ENCODE measurements at regions not wholly inside any gene's neighbourhood (a gene's known extent, or its start where the extent isn't known, plus 50 kb on each side); places are given as distances from the start of the nearest gene placed in this dataset.
"Not testable (repeated sequence)": the region's sequence is repeated elsewhere in the genome, so short reads cannot be mapped to it uniquely, and the experiment has no call there.

DNA sequence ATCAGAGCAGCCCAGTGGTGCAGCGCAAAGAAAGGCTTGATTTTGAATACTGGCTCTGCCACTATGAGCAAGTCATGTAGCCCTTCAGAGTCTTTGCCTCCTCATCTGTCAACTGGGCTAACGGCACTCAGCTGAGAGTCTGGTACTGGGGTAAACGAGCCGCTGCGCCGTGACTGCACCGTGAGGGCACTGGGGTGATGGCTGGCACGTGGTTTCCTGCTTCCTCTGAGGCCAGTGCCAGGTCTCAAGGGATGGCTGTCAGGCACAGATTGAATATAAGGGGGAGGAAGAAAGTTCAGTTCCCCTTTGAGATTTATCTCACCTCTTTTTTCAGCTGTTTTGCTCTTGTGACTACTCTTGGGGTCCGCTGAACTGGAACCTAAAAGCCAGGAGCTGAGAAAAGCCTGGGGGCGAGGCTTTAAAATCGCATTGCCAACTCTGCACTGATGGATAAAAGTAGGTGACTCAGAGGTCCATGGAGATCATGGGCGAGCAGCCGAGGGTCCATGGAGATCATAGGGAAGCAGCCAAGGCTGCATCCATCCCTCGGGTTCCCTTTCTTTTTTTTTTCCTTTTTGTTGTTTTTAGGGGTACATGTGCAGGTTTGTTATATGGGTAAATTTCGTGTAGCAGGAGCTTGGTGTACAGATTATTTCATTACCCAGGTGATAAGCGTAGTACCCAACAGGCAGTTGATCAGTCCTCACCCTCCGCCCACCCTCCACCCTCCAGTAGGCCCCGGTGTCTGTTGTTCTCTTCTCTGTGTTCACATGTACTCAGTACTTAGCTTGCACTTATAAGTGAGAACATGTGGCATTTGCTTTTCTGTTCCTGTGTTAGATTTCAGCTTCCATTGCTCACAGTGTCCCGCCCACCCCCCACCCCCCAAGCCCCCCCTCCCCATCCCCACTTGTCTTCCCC is 114.3 kb downstream of the SPP2 start:
- intact Hi-C loops (cut with DNase I): no loop called here
- no peak for ATAC-seq (ENCODE audit: poor library complexity)
- no peak for DNase-seq

DNA sequence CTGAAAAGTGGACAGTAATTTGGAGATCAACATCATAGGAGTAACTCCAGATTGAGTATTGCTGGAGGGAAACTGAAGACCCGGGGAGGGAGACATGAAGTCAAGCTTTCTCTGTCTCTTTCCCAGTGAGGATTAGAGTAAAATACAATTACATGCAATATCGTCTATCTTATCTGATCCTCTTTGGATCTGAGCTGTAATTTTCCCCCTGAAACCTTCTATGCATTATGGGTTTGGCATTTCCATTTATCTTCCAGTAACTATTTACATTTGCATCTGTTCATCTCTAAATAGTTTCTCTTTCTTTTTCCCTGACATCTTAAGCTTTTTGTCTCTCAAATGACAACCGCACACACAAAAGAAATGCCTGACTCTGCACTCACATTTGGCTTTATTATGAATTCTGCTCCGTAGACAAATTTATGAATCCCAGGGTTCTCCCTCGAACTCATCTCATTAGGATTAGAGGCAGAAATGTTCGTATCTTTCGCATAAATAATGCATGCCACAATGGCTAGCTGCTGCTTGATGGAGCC is 113.1 kb downstream of the SPP2 start:
- intact Hi-C loops (cut with DNase I): no loop called here
- DNase-seq: no peak
- no peak for ATAC-seq (ENCODE audit: poor library complexity)

DNA sequence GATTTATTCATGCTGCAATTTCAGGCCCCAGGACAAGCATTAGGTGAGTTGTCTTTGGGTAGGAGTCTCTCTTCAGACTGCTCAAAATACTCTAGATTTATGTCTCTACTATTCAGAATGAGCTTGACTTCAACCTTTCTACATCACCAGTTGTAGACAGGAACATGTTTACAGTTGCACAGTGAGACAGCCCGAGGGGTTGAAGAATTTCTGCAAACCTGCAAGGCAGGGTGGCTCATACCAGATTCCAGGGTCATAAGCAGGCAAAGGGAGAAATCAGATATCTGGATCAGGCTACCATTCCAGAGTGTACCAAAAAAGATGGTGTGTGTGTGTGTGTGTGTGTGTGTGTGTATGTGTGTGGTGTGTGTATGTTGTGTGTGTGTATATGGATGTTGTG is 112.4 kb downstream of the SPP2 start:
- DNase-seq (no peak), ATAC-seq (ENCODE audit: poor library complexity) (no peak)
- intact Hi-C loops (cut with DNase I): no loop called here

- ATAC-seq (ENCODE audit: poor library complexity) (no peak), DNase-seq (no peak)
- intact Hi-C loops (cut with DNase I): no loop called here
Observed at GRCh38 chr2:234161932-234162331, 111.4 kb downstream of the SPP2 start.

DNA sequence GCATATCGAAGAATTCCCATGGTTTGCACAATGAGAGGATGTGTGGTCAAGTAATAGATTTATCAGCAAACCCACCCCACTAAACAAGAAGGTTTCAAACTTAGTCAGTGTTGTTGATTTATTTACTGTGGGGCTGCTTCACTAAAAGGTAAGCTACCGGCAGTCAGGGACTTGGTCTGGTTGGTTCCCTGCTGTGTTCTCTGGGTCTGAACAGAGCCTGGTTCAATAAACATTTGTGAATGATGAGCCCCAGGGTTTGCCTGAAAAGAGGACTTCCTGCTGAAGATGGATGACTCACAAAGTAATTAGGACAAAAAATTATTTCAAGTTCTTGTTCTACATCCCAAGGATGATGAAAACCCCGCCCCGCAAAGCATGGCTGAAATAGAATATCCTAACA is 108.3 kb downstream of the SPP2 start:
- no peak for DNase-seq
- intact Hi-C loops (cut with DNase I): no loop called here
- ATAC-seq (ENCODE audit: poor library complexity): no peak

DNA sequence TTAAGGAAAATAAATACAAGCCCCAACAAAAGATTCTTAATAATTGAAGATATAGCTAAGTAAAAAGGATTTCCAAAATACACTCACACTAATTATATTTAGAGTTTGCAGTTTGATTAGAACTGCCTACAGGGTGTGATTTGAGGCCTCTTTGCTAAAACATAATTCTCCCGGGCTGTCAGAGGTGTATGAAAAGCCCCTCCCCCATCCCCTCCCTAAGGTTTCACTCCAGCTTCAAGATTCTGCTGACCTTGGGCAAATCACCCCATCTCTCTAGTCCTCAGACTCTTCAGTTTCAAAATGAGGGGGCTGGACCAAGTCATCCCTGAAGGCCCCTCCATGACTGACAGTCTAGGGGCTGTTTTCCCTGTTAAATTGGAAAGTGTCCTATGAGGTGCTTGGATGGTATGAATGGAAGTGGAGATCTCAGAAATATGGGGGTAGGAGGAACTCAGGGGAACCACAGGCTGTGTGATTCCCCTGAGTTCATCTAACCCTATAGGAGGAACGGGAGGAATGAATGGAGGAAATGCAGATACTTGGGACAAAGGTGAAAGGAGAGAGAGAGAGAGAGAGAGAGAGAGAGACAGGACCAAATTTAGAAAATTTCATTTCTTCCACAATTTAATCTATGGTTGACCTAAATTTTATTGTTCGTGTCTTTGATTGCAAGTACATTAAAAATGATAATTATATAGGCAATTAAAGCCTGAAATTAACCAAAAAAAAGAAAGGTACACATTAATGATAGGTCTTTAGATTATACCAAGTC is 107.5 kb downstream of the SPP2 start:
- no peak for DNase-seq
- no peak for ATAC-seq (ENCODE audit: poor library complexity)
- intact Hi-C loops (cut with DNase I): no loop called here

- intact Hi-C loops (cut with DNase I): no loop called here
- DNase-seq (no peak), ATAC-seq (ENCODE audit: poor library complexity) (no peak)
Observed at GRCh38 chr2:234156326-234156725, 105.8 kb downstream of the SPP2 start.

- ATAC-seq (ENCODE audit: poor library complexity); intact Hi-C loops (cut with DNase I); DNase-seq: not testable (repeated sequence)
Observed at GRCh38 chr2:234152835-234153234, 102.3 kb downstream of the SPP2 start.

DNA sequence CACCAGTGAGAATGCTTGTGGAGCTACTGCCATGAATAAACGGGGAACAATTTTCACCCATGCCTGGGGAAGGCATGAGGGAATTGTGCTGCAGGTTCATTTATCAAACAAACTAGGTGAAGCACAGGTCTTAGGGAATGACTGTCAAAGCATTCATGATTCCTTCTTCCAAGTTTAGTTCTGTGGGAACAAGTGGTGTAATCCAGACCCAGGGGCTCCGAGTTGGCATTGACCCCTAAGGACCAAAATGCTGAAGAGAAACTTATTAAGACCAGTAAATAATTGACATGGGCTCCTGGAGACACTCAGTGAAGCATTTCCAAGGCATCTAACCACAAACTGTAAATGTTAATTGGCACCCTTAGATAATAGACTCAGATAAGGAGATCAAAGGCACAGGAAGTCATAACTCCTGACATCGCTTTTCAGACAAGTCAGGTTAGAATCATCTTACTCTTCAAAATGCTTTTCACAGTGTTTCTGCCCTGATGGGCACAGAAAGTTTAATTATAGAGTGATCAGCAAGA is 96.9 kb downstream of the SPP2 start:
- ATAC-seq (ENCODE audit: poor library complexity) (no peak), DNase-seq (no peak)
- intact Hi-C loops (cut with DNase I): loop anchor here (10.0 kb wide), 1 partner anchor 107 kb away; no protein-coding TSS in a partner anchor

DNA sequence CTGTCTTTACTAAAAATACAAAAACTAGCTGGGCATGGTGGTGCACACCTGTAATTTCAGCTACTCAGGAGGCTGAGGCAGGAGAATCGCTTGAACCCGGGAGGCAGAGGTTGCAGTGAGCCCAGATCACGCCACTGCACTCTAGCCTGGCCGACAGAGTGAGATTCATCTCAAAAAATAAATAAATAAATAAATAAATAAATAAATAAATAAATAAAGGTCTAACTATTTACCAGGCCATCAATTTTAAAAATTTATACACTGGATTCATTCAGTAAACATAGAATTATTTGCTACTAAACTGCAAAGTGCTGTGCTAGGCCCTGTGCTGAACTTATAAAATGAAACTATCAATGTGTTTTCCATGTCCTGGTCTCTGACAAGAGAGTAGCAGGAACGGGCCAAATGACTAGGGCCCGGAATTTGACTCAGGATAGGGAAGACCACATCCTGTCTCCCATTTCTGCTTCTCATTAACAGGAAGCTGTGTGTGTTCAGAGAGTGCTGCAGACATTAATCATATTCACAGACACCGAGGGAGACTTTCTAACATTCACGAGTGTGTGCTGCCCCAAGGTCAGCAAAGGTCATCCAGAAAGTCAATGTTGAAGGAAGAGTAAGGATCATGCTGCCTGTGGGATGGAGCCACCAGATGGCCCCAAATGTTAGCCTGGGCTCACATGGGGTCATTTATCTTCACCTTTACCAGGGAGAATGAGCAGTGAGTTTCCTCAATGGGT is 95.8 kb downstream of the SPP2 start:
- DNase-seq (no peak), ATAC-seq (ENCODE audit: poor library complexity) (no peak)
- intact Hi-C loops (cut with DNase I): loop anchor here (10.0 kb wide), 1 partner anchor 109 kb away; no protein-coding TSS in a partner anchor

DNA sequence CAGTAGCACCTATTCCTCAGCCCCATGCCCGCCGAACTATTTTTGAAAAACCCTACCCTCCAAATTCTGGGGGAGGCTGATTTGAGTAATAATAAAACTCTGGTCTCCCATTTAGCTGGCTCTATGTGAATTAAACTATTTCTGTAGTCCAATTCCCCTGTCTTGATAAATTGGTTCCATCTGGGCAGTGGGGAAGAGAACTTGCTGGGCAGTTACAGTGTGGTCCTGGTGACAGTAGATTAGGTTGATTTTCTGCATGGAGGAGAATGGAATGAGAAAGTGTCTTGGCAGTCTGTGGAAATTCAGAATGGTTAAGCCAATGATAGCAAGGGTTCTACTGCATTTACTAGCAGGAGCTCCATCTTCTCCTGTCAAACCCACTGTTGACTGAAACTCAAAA is 95.0 kb downstream of the SPP2 start:
- DNase-seq (no peak), ATAC-seq (ENCODE audit: poor library complexity) (no peak)

GRCh38 chr2:234145057-234145456 is 94.6 kb downstream of the SPP2 start:
- intact Hi-C loops (cut with DNase I): loop anchor here (10.0 kb wide), 1 partner anchor 110 kb away; no protein-coding TSS in a partner anchor
- ATAC-seq (ENCODE audit: poor library complexity): no peak
- DNase-seq: no peak

More for the DNA sequence above, 95.0 kb downstream of the SPP2 start:
- intact Hi-C loops (cut with DNase I): loop anchor here (10.0 kb wide), 1 partner anchor 109 kb away; no protein-coding TSS in a partner anchor

DNA sequence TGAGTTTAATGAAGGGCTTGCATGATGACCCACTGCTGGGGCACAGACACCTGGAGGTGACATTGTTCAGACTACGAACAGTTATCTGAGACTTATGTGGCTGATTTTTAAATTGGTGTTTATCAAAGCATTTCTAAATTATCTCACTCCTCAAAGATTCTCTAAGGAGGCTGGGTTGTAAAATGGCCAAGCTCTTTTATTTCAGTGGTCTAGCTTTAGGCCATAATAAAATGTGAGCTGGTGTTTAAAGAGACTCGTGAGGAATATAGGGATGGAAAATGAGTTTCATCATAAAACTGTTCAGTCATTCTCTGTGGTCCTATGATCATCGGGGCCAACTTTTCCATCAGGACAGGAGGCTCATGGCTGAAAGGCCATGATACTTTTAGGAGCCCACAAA is 93.4 kb downstream of the SPP2 start:
- ATAC-seq (ENCODE audit: poor library complexity) (no peak), DNase-seq (no peak)
- intact Hi-C loops (cut with DNase I): loop anchor here (10.0 kb wide), 1 partner anchor 111 kb away; no protein-coding TSS in a partner anchor

DNA sequence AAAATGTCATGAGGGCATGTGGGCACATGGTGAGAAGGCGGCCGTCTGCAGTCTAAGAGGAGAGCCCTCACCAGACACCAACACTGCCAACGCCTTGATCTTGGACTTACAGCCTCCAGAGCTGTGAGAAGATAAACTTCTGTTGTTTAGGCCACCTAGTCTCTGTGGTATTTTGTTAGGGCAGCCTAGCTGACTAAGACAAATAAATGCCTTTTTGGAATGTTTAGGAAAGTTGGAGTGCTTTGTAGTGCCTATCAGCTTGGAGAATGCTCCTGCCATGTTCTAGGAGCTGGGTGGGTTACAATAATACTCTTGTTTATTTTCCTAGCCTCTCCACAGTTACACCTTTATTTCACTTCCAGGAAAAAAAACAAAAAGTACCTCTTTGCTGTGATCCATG is 92.0 kb downstream of the SPP2 start:
- intact Hi-C loops (cut with DNase I): loop anchor here (10.0 kb wide), 1 partner anchor 112 kb away; no protein-coding TSS in a partner anchor
- ATAC-seq (ENCODE audit: poor library complexity): no peak

DNA sequence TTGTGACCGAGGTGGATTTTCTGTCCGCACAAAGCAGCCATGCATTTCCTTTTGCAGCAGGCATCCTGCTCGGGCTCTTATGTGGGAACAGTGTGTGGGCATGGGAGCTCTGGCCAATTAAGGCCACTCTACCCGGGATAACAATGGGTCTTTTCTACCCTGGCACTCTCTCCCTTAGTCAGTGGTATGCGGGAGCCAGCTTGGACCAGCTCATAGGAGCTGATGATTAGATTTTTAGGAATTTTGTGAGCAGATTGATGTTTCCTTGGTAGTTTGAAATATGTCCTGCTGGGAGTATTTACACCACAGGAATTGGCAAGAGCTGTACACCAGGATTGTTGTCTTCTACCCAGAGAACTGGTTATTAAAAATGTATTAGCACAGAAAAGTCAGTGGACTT is 89.3 kb downstream of the SPP2 start:
- intact Hi-C loops (cut with DNase I): loop anchor here (10.0 kb wide), 1 partner anchor 115 kb away; no protein-coding TSS in a partner anchor
- ATAC-seq (ENCODE audit: poor library complexity) (no peak), DNase-seq (no peak)

More for the DNA sequence above, 92.0 kb downstream of the SPP2 start:
- DNase-seq: no peak

DNA sequence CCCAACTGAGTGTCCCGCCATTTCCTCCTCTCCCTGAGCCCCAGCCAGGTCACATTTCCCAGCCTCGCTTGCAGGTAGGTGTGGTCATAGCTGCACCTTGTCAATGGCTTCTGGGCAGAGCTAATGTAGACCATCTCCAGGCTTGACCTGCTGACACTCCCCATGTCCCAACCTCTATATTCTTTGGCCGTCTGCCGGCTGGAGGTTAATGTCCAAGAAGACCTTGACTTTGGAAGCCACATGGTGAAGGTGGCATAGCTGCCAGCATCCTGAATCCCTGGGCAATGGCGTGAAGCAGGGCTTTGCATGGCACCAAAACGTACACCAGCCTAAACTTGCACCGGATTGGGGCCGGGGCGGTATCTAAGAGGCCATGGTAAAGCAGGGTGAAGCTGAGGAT is 88.3 kb downstream of the SPP2 start:
- DNase-seq (no peak), ATAC-seq (ENCODE audit: poor library complexity) (no peak)
- intact Hi-C loops (cut with DNase I): no loop called here

- ATAC-seq (ENCODE audit: poor library complexity) (no peak), DNase-seq (no peak)
- intact Hi-C loops (cut with DNase I): no loop called here
Observed at GRCh38 chr2:234137400-234138014, 87.0 kb downstream of the SPP2 start.

DNA sequence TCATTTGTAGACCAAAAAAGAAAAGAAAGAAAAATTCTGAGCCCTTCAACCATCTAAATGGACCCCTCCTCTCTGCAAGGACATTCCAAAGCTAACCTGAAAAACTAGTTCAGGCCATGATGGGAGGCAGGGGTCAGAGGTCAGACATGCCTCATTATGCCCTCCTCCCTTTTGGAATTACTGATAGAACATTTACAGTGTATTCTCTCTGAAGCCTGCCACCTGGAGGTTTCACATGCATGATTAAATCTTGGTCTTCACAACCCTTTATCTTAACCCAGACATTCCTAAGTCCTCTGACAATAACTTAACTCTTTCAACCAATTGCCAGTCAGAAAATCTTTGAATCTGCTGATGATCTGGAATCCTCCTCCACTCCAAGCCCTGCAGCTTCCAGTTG is 86.0 kb downstream of the SPP2 start:
- no peak for ATAC-seq (ENCODE audit: poor library complexity)
- intact Hi-C loops (cut with DNase I): no loop called here
- no peak for DNase-seq

Measured in Right ventricle myocardium superior (tissue), 1 donor.